Central memory CD8-positive, alpha-beta T cell (primary cell): ENCODE measurements at regions not wholly inside any gene's neighbourhood (a gene's known extent, or its start where the extent isn't known, plus 50 kb on each side); places are given as distances from the start of the nearest gene placed in this dataset.
"Not testable (repeated sequence)": the region's sequence is repeated elsewhere in the genome, so short reads cannot be mapped to it uniquely, and the experiment has no call there.

Source experiments
- ATAC-seq: fragments of 150-1000 bp; cut with Tn5 transposase; replicated peaks from 2 replicates; pipeline ENCODE4 v1.10.0; 2022; ENCODE audit warnings: mild to moderate bottlenecking, moderate FRiP score, moderate number of reproducible peaks; ENCODE audit not compliant: poor library complexity, severe bottlenecking; ENCODE audit errors: extremely low read depth
- DNase-seq, 2 donors: peaks; one replicate each; pipeline ENCODE4 v3.0.0; 2021; ENCODE audit warnings: low spot score in 2 of 2
- H3K27ac Mint-ChIP-seq: one replicate; pipeline ENCODE4 v1.8.0; 2022; ENCODE audit warnings: low read depth, mild to moderate bottlenecking, moderate library complexity, mixed read lengths
- H3K27me3 Mint-ChIP-seq: one replicate; pipeline ENCODE4 v1.8.0; 2022; ENCODE audit warnings: mixed read lengths
- H3K36me3 Mint-ChIP-seq: one replicate; pipeline ENCODE4 v1.8.0; 2022; ENCODE audit warnings: mild to moderate bottlenecking, moderate library complexity, mixed read lengths; ENCODE audit not compliant: insufficient read depth
- H3K4me1 Mint-ChIP-seq: one replicate; pipeline ENCODE4 v1.8.0; 2022; ENCODE audit warnings: mixed read lengths
- H3K4me3 Mint-ChIP-seq: one replicate; pipeline ENCODE4 v1.8.0; 2022; ENCODE audit warnings: mild to moderate bottlenecking, moderate library complexity, mixed read lengths
- H3K9me3 Mint-ChIP-seq: one replicate; pipeline ENCODE4 v1.8.0; 2022; ENCODE audit warnings: mixed read lengths

DNA sequence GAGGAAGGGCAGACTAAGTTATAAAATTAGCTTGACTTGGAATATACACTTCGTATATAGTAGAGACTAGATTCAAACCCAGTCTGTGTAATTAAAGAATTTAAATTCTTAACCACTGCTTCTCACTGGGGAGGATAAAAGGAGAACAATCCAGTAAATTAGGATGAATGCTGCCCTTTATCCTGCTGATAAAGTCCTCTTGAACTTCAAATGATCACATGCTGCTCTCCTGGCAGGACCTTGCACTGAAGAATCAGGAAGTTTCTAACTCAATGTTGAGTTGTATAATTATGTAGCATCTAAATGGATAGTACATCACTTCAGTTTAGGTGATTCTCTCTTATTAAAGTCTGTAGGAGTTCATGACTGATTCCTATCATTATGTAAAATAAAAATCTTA, 1179.7 kb downstream of the DSC3 start:
- H3K4me3 Mint-ChIP-seq, result no peak overlapping the region
- no peaks in the 10 kb centered on the region for H3K4me1 Mint-ChIP-seq
- peaks cover 19% of the 10 kb centered on the region for H3K9me3 Mint-ChIP-seq
- H3K36me3 Mint-ChIP-seq, result no peaks in the 10 kb centered on the region
- no peaks in the 10 kb centered on the region for H3K27me3 Mint-ChIP-seq
- no peak overlapping the region for H3K27ac Mint-ChIP-seq
- DNase-seq (no peak), ATAC-seq (no peak)

DNA sequence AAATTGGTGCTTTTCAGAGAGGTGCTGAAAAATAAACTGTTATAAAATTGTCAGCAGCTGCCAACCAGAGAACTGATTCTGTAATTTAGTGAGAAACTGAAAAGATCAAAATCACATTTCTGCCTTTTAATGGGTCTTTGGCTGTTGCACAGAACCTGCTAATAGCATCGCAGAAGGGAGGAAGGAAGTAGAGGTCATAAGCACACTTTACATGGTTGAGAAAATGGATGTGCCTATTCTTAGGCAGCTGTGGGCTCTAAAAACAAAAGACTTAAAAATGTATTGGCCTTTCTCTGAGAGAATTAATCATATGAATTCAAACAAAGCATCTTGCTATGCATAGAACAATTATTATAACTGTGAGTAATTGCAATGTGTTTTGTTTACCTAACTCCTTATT, 1186.9 kb downstream of the DSC3 start:
- Mint-ChIP-seq H3K9me3 (peaks cover 30% of the 10 kb centered on the region), H3K4me1 (no peaks in the 10 kb centered on the region), H3K27me3 (no peaks in the 10 kb centered on the region), H3K27ac (no peak overlapping the region), H3K4me3 (no peak overlapping the region), H3K36me3 (no peaks in the 10 kb centered on the region)
- DNase-seq (no peak), ATAC-seq (no peak)

DNA sequence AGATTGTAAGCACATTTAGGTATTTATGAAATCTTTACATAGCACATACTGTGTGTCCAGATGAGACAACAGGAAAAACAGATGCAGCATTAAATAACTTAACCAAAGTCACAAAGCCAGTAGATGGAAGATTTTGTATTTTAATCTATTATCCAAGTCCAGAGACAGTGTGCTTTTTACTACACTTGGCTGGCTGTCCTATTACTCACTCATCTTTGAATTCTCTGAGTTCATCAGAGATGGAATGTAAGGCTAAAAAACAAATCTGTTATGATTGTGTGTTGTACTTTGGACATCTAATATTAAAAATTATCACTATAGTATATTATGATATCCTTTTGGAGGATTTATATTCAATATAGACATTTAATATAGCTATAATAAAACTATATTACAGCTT, 1189.4 kb downstream of the DSC3 start:
- Mint-ChIP-seq H3K27me3 (no peaks in the 10 kb centered on the region), H3K27ac (no peak overlapping the region), H3K4me1 (no peaks in the 10 kb centered on the region), H3K4me3 (no peak overlapping the region), H3K9me3 (peaks cover 21% of the 10 kb centered on the region), H3K36me3 (no peaks in the 10 kb centered on the region)
- ATAC-seq (no peak), DNase-seq (no peak)

DNA sequence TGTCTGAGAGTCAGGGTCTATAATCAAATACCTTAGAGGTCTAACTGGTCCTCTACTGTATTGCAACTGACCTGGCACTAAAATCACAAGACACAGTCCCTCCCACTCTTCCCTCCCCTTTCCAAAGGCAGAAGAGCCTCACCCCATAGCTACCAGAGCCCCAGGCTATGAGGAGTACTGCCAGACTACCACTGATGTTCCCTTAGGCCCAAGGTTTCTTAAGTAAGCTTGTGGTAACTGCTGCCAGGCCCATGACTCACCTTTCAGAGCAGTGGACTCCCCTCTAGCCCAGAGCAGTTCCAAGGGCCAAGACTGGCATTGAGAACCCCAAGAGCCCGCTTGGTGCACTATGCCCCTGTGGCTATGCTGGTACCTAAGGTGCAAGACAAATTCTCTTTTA, 1193.4 kb downstream of the DSC3 start:
- peaks cover 33% of the 10 kb centered on the region for H3K9me3 Mint-ChIP-seq
- H3K4me1 Mint-ChIP-seq, result no peaks in the 10 kb centered on the region
- DNase-seq (no peak), ATAC-seq (no peak)
- no peaks in the 10 kb centered on the region for H3K27me3 Mint-ChIP-seq
- H3K27ac Mint-ChIP-seq, result no peak overlapping the region
- no peak overlapping the region for H3K4me3 Mint-ChIP-seq
- H3K36me3 Mint-ChIP-seq, result no peaks in the 10 kb centered on the region

DNA sequence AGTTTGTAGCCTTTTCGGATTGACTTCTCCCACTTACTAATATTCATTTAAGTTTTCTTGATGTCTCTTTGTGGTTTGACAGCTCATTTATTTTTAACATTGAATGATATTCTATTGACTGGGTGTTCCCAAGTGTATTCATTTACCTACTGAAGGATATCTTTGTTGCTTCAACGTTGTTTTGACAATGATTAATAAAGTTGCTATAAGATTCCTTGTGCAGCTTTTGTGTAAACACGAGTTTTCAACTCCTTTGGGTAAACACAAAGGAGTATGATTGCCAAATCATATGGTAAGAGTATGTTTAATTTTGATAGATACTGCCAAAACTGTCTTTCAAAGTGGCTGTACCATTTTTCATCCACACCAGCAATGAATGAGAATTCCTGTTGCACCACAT, 1200.9 kb downstream of the DSC3 start:
- H3K4me1 Mint-ChIP-seq, result no peaks in the 10 kb centered on the region
- DNase-seq, result no peak
- H3K9me3 Mint-ChIP-seq, result peaks cover 17% of the 10 kb centered on the region

DNA sequence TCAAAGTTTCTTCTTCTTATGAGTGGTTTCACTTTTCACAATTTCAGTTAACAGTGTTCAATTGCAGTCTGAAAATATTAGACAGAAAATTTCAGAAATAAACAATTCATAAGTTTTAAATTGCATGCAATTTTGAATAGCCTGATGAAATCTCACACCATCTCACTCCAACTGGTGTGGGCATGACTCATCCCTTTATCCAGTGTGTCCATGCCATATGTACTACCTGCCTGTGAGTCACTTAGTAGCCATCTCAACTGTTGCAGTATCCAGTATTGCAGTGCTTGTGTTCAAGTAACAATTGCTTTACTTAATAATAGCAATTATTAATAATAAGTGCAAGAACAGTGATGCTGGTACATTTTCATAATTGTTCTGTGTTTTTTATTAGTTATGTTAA, 1202.5 kb downstream of the DSC3 start:
- H3K36me3 Mint-ChIP-seq, result no peaks in the 10 kb centered on the region
- H3K9me3 Mint-ChIP-seq, result peaks cover 10% of the 10 kb centered on the region
- H3K4me3 Mint-ChIP-seq, result no peak overlapping the region
- H3K27me3 Mint-ChIP-seq, result no peaks in the 10 kb centered on the region
- no peaks in the 10 kb centered on the region for H3K4me1 Mint-ChIP-seq
- no peak for DNase-seq
- no peak for ATAC-seq
- H3K27ac Mint-ChIP-seq, result no peak overlapping the region

More for the DNA sequence above, 1200.9 kb downstream of the DSC3 start:
- Mint-ChIP-seq H3K36me3 (no peaks in the 10 kb centered on the region), H3K27ac (no peak overlapping the region), H3K27me3 (no peaks in the 10 kb centered on the region), H3K4me3 (no peak overlapping the region)
- ATAC-seq, result no peak

DNA sequence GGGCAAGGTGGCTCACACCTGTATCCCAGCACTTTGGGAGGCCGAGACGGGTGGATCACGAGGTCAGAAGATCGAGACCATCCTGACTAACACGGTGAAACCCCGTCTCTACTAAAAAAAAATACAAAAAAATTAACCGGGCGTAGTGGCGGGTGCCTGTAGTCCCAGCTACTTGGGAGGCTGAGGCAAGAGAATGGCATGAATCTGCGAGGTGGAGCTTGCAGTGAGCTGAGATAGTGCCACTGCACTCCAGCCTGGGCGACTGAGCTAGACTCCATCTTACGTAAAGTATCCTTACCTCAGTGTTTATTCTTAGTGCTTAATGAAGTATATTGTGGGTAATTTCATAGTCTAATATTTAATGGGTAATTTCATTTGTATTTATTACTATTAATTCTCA, 1203.6 kb downstream of the DSC3 start:
- not testable (repeated sequence) for DNase-seq, H3K27me3 Mint-ChIP-seq, H3K4me3 Mint-ChIP-seq, H3K27ac Mint-ChIP-seq, H3K36me3 Mint-ChIP-seq, ATAC-seq, H3K4me1 Mint-ChIP-seq
- peaks cover 13% of the 10 kb centered on the region for H3K9me3 Mint-ChIP-seq

DNA sequence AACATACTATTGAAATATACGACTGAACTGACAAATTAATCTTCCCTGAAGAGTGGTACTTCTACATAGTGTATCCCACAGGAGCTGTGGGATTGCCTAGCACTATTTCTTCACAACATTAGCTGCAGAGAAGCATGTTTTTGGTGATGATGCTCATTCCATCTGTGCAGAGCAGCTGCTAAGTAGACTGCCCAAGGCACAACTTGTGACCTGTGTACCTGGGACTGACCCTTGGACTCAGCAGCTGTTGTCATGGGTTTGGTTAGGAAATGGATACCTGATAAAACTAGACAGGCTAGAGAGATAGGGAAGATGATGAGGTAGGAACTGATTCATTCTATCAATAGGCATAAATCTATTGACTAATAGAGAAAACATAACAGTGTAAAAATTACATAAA, 1204.0 kb downstream of the DSC3 start:
- no peak overlapping the region for H3K4me3 Mint-ChIP-seq
- peaks cover 14% of the 10 kb centered on the region for H3K9me3 Mint-ChIP-seq
- no peaks in the 10 kb centered on the region for H3K36me3 Mint-ChIP-seq
- H3K4me1 Mint-ChIP-seq, result no peaks in the 10 kb centered on the region
- DNase-seq, result no peak
- no peak overlapping the region for H3K27ac Mint-ChIP-seq
- ATAC-seq, result no peak
- H3K27me3 Mint-ChIP-seq, result no peaks in the 10 kb centered on the region

DNA sequence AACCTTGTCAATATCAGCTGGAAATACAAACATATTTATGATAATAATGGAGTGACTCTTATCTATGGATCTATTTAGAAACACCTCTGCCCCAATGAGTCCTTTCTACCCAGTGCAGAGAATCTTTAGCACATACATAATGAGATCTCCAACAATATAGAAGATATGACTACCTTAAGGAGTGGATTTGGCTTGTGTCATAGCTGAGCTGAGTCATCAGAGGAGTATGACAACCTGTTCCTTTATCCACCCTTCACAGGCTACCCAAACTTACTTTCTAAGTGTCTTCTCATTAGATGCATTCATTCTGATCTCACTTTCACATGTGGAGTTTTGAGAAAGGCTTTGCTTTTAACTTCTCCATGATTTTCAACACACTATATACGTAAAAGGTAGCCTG, 1218.9 kb downstream of the DSC3 start:
- Mint-ChIP-seq H3K4me1 (no peaks in the 10 kb centered on the region), H3K9me3 (peaks cover 39% of the 10 kb centered on the region), H3K27ac (no peak overlapping the region), H3K27me3 (no peaks in the 10 kb centered on the region), H3K36me3 (no peaks in the 10 kb centered on the region), H3K4me3 (no peak overlapping the region)
- no peak for DNase-seq
- no peak for ATAC-seq

DNA sequence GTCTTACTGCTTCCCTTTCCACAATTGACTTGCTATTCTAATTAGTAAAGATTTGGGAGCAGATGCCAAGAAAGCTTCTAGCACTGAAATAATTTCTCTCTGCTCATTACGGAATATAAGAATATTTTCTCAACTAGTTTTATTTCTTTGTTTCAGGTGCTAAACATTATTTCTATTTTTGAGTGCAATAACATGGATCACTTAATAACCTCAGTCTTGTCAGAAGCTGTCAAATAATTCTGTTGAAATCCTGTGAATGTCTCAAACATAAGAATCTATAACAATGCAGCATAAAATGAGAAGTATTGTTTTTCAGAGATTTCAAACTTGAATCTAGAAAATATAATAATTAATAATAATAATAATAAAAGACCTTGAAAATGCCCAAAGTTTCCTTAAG, 1221.0 kb downstream of the DSC3 start:
- H3K27ac Mint-ChIP-seq, result no peak overlapping the region

DNA sequence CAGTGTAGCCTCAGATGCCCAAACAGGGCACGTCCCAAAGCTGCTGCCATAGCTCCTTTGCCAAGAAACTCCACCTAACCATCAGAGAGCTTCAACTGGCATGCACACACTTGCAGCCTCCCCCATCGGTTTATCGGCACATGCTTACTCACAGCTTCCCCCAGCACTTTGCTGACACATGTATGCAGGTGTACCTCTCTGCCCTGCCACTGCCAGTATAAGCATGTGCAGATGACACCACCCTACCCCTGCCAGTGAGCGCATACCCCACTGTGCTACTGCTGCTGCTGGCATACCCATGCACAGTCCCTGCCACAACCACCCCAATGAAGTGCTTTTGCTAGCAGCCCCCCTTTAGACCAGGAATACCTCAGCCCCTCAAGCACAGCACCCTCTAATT, 1231.0 kb downstream of the DSC3 start:
- no peak overlapping the region for H3K27ac Mint-ChIP-seq
- no peaks in the 10 kb centered on the region for H3K27me3 Mint-ChIP-seq
- DNase-seq, result no peak
- ATAC-seq, result peak; percentile 14
- H3K9me3 Mint-ChIP-seq, result peaks cover 36% of the 10 kb centered on the region
- no peak overlapping the region for H3K4me3 Mint-ChIP-seq
- H3K4me1 Mint-ChIP-seq, result no peaks in the 10 kb centered on the region
- no peaks in the 10 kb centered on the region for H3K36me3 Mint-ChIP-seq

More for the DNA sequence above, 1221.0 kb downstream of the DSC3 start:
- Mint-ChIP-seq H3K27me3 (no peaks in the 10 kb centered on the region), H3K4me1 (no peaks in the 10 kb centered on the region), H3K36me3 (no peaks in the 10 kb centered on the region), H3K4me3 (no peak overlapping the region), H3K9me3 (peaks cover 39% of the 10 kb centered on the region)
- ATAC-seq (no peak), DNase-seq (no peak)

DNA sequence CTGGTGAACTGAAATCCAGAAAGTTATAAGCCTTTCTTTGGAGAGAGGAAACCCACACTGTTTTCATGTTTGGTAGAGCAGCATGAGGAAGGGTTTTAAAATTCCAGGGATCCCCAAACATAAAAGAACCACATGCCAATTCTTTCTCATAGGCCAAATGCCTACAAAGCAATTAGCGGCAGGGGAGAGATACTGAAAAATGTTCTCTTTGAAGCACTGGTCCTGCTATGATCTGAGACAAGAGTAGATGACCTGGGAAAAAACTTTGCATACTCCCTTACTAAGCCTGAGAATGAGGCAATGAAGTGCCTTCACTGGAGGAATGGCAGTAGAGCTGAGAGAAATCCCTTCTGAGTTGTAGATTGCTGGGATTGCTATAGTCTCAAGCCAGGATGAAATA, 1261.7 kb downstream of the DSC3 start:
- Mint-ChIP-seq H3K4me3 (no peak overlapping the region), H3K4me1 (no peaks in the 10 kb centered on the region), H3K36me3 (no peaks in the 10 kb centered on the region), H3K27me3 (no peaks in the 10 kb centered on the region), H3K9me3 (peaks cover 11% of the 10 kb centered on the region), H3K27ac (no peak overlapping the region)
- DNase-seq (no peak), ATAC-seq (no peak)

DNA sequence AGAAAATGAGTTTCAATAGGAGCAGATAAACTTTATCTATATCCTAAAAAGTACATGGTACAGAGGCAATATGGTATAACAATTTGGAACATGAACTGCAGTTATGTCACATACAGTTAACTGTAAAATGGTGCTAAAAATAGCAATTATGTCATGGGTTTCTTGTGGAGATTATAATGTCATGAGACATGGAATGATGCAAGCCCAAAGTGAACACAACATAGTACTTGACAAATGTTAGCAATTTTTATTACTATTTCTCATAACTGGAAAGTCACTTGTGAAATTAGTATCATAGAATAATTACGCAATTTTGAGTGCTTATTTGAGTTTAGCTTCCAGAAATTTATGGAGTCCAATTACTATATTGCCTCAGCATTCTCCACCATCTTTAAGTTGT, 1263.4 kb downstream of the DSC3 start:
- no peak overlapping the region for H3K27ac Mint-ChIP-seq
- H3K36me3 Mint-ChIP-seq, result no peaks in the 10 kb centered on the region
- DNase-seq, result no peak
- H3K4me1 Mint-ChIP-seq, result no peaks in the 10 kb centered on the region
- no peaks in the 10 kb centered on the region for H3K27me3 Mint-ChIP-seq
- ATAC-seq, result no peak
- peaks cover 6% of the 10 kb centered on the region for H3K9me3 Mint-ChIP-seq
- no peak overlapping the region for H3K4me3 Mint-ChIP-seq

DNA sequence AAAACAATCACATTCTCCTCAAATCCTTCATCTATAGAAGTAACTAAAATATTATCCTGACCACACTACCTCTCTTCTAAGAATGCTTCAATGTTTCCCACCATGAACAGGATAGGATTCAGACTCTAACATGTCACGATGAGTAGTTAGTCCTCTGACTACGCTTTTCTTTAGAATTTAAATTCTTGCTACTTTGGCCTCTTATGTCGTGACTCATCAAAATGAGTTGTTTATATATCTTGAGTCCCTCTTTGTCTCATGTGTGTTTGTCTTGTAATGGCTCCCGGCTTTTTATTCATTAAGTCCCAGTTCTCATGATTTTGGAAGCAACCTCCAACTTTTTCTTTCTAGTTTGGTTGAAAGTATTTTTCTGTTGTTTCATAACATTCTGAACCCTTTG, 1289.2 kb downstream of the DSC3 start:
- H3K4me3 Mint-ChIP-seq, result no peak overlapping the region
- H3K27ac Mint-ChIP-seq, result no peak overlapping the region
- H3K9me3 Mint-ChIP-seq, result peaks cover 19% of the 10 kb centered on the region
- no peaks in the 10 kb centered on the region for H3K27me3 Mint-ChIP-seq
- no peaks in the 10 kb centered on the region for H3K36me3 Mint-ChIP-seq
- DNase-seq (no peak), ATAC-seq (no peak)
- no peaks in the 10 kb centered on the region for H3K4me1 Mint-ChIP-seq
